GM12878 (cell line): ENCODE measurements at regions not wholly inside any gene's neighbourhood (a gene's known extent, or its start where the extent isn't known, plus 50 kb on each side); places are given as distances from the start of the nearest gene placed in this dataset.

ENCODE experiments used
- CTCF ChIP-seq, 3 experiments: IDR thresholded peaks in 2 of 3; conservative IDR thresholded peaks in 1 of 3; 2 replicates each; pipeline ENCODE4 v1.5.1; 2011; ENCODE audit warnings: low read depth in 3 of 3, low read length in 3 of 3, mild to moderate bottlenecking in 3 of 3, control low read depth in 2 of 3, moderate library complexity in 2 of 3, inconsistent platforms in 1 of 3, mixed read lengths in 1 of 3; ENCODE audit not compliant: control insufficient read depth in 2 of 3, insufficient read depth in 1 of 3; ENCODE audit errors: extremely low read depth in 1 of 3
- EP300 ChIP-seq, 2 experiments: fragments of 150-350 bp in 1 of 2; IDR thresholded peaks; 2 replicates each; pipeline ENCODE4 v1.6.1; 2011 to 2012; ENCODE audit warnings: low read depth in 2 of 2, low read length in 2 of 2, borderline replicate concordance in 1 of 2, improper control_type of control experiment in 1 of 2, inconsistent platforms in 1 of 2; ENCODE audit not compliant: control insufficient read depth in 1 of 2
- HCFC1 ChIP-seq: fragments of 150-350 bp; IDR thresholded peaks from 2 replicates; pipeline ENCODE4 v1.6.1; 2014; ENCODE audit warnings: low read length
- MEF2A ChIP-seq: IDR thresholded peaks from 2 replicates; pipeline ENCODE4 v1.6.1; 2011; ENCODE audit warnings: low read depth, mild to moderate bottlenecking, low read length, moderate library complexity; ENCODE audit not compliant: insufficient read depth
- POLR2A ChIP-seq: IDR thresholded peaks from 2 replicates; pipeline ENCODE4 v1.6.1; 2011; ENCODE audit warnings: low read depth, mild to moderate bottlenecking, low read length
- RAD51 ChIP-seq: fragments of 450-650 bp; IDR thresholded peaks from 2 replicates; pipeline ENCODE4 v1.6.1; 2016; ENCODE audit warnings: moderate library complexity, mild to moderate bottlenecking, inconsistent platforms
- RELA ChIP-seq: fragments of 450-650 bp; IDR thresholded peaks from 2 replicates; pipeline ENCODE4 v1.8.0; 2014; ENCODE audit warnings: borderline replicate concordance; ENCODE audit not compliant: partially characterized antibody
- SMARCA5 ChIP-seq: fragments of 450-650 bp; IDR thresholded peaks from 2 replicates; pipeline ENCODE4 v1.6.1; 2017; ENCODE audit warnings: mild to moderate bottlenecking

- TF ChIP-seq HCFC1 (no peak), SMARCA5 (no peak), RELA (no peak), CTCF (IDR thresholded peaks at IDR 0.05 in 2 of 3, conservative IDR thresholded peaks at IDR 0.05 in 1 of 3; ENCODE audit: control insufficient read depth in 2 of 3, extremely low read depth in 1 of 3, insufficient read depth in 1 of 3, low read depth in 3 of 3, low read length in 3 of 3) (no peak), EP300 (IDR thresholded peaks at IDR 0.05; ENCODE audit: borderline replicate concordance in 1 of 2, control insufficient read depth in 1 of 2, low read depth in 2 of 2, low read length in 2 of 2) (no peak), POLR2A (no peak), RAD51 (no peak), MEF2A (no peak)
Observed at GRCh38 chr2:138124521-138124920, 160.2 kb downstream of the HNMT start.
